Immature natural killer cell (primary cell): ENCODE measurements at regions not wholly inside any gene's neighbourhood (a gene's known extent, or its start where the extent isn't known, plus 50 kb on each side); places are given as distances from the start of the nearest gene placed in this dataset.

ENCODE experiments used
- DNase-seq, 3 donors: peaks; one replicate each; pipeline ENCODE4 v3.0.0; 2022; ENCODE audit warnings: mixed read lengths in 1 of 3
- H3K27ac Mint-ChIP-seq, 6 donors: one replicate each; pipeline ENCODE4 v1.8.0; 2020; ENCODE audit warnings: mixed read lengths in 6 of 6, mild to moderate bottlenecking in 5 of 6, inconsistent platforms in 4 of 6, moderate library complexity in 3 of 6
- H3K27me3 Mint-ChIP-seq, 3 donors: one replicate each; pipeline ENCODE4 v1.8.0; 2020 to 2021; ENCODE audit warnings: low read depth in 3 of 3, mild to moderate bottlenecking in 3 of 3, mixed read lengths in 3 of 3, moderate library complexity in 3 of 3, inconsistent platforms in 1 of 3
- H3K36me3 Mint-ChIP-seq, 3 donors: one replicate each; pipeline ENCODE4 v1.8.0; 2020; ENCODE audit warnings: mixed read lengths in 3 of 3, inconsistent platforms in 2 of 3, mild to moderate bottlenecking in 2 of 3
- H3K4me1 Mint-ChIP-seq, 2 donors: one replicate each; pipeline ENCODE4 v1.8.0; 2020; ENCODE audit warnings: inconsistent platforms in 2 of 2, mild to moderate bottlenecking in 2 of 2, mixed read lengths in 2 of 2, moderate library complexity in 1 of 2
- H3K4me3 Mint-ChIP-seq, 5 donors: one replicate each; pipeline ENCODE4 v1.8.0; 2020; ENCODE audit warnings: mild to moderate bottlenecking in 5 of 5, mixed read lengths in 5 of 5, inconsistent platforms in 3 of 5, moderate library complexity in 3 of 5
- H3K9me3 Mint-ChIP-seq, 6 donors: one replicate each; pipeline ENCODE4 v1.8.0; 2020; ENCODE audit warnings: mild to moderate bottlenecking in 6 of 6, mixed read lengths in 6 of 6, inconsistent platforms in 4 of 6, moderate library complexity in 3 of 6

DNA sequence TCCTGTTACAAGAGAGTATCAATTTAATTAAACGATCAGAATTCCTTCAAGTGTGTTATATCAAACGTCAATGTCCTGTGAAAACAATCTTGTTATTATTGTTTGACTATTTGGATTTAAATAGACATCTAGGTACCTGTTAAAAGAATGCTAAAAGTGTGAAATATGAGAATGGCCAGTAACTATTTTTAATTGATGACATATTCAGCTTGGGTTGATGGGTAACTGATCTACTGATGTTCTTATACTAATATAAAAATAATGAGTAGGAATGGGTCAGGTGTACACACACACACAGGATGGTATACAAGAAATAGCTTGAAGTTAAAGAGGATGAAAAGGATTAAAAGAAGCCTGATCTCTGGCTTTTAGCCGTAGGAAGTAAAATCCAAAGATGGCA, 146.0 kb downstream of the SLC38A4 start:
- Mint-ChIP-seq H3K36me3 (peaks cover 10 to 16% (median 11%) of the 10 kb centered on the region in 3 donors), H3K4me3 (no peak overlapping the region), H3K27ac (no peak overlapping the region), H3K4me1 (peaks cover 3 to 6% of the 10 kb centered on the region in 2 donors), H3K9me3 (no peaks in the 10 kb centered on the region), H3K27me3 (peaks cover 0 to 4% (median 2%) of the 10 kb centered on the region in 3 donors)
- no peak for DNase-seq

- H3K4me3 Mint-ChIP-seq: no peak overlapping the region
- H3K36me3 Mint-ChIP-seq: peaks cover 4 to 8% (median 4%) of the 10 kb centered on the region in 3 donors
- H3K27ac Mint-ChIP-seq: no peak overlapping the region
- DNase-seq: no peak
- H3K27me3 Mint-ChIP-seq: no peaks in the 10 kb centered on the region
- H3K9me3 Mint-ChIP-seq: no peaks in the 10 kb centered on the region
- H3K4me1 Mint-ChIP-seq: peaks cover 3 to 6% of the 10 kb centered on the region in 2 donors
These were observed 147.4 kb downstream of the SLC38A4 start for GRCh38 chr12:46678426-46678825.

DNA sequence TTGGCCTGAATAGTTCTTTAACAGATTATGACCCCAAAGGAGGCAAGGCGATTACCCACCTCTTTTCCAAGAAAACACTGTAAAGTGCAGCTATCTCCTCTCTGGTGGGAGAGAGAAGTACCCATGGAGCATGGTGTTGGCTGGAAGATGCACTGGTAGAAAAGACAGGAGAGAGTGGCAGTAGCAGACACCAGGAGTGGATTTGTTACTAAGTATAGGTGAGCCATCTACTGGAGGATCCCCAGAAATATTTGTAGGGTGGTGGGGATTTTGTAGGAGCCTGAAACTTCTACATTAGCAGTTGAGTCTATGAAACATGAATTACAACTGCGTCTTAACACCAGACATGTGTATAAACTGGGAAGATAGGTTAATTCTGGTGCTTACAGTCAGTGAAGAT, 148.0 kb downstream of the SLC38A4 start:
- Mint-ChIP-seq H3K27me3 (no peaks in the 10 kb centered on the region), H3K4me1 (peaks cover 3 to 6% of the 10 kb centered on the region in 2 donors), H3K36me3 (peaks cover 0 to 4% (median 0%) of the 10 kb centered on the region in 3 donors), H3K9me3 (no peaks in the 10 kb centered on the region), H3K4me3 (no peak overlapping the region), H3K27ac (no peak overlapping the region)
- DNase-seq: no peak

DNA sequence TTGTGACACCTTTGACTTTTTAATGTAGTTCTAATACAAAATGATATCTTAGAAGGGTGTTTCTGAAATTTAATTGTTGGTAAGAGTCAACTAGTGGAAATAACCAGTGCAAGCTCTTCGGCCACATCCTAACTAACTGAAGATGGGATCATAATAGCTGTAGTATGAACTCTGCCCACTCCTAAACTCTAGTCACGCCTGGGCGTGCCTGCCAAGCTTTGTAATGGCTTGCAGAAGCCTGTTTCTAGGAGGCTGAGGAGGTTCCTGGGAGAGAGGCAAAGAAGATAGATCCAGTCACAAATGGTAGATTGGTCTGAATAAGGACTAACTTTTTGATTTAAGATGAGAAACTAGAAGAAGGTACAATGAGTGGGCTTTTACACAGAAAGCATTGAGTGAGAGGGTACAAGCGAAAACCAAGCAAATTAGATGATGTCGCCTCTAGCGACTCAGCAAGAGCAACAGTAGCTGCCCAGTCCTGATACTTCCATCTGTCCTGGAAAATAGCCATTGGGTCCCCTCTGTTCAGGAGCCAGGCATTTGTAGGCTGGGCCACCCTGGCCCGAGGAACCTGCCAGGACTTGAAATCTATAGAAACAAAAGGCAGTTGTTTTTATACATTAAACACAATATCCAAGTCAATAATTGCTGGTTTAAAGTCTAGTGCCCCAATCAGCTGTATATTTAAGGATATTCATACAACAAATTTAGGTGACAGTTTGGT, 148.8 kb downstream of the SLC38A4 start:
- Mint-ChIP-seq H3K4me3 (no peak overlapping the region), H3K9me3 (no peaks in the 10 kb centered on the region), H3K27ac (peak overlapping the region in 2 of 6 donors; percentile 9 to 49), H3K27me3 (no peaks in the 10 kb centered on the region), H3K36me3 (peaks cover 0 to 4% (median 0%) of the 10 kb centered on the region in 3 donors), H3K4me1 (peaks cover 3 to 6% of the 10 kb centered on the region in 2 donors)
- no peak for DNase-seq

GRCh38 chr12:46676396-46676795, 149.4 kb downstream of the SLC38A4 start:
- H3K27ac Mint-ChIP-seq: no peak overlapping the region

DNA sequence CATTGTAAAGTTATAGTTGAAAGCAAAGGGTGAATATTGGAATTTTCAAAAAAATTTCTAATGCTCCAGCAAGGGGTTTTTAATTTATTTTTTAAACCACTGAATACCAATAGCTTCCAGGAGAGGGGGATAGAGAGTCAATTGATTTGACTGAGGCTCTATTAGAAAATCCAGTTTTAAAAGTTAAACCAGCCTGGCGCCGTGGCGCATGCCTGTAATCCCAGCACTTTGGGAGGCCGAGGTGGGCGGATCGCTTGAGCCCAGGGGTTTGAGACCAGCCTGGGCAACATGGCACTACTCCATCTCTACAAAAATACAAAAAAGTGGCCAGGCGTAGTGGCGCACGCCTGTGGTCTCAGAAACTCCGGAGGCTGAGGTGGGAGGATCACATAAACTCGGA, 150.1 kb downstream of the SLC38A4 start:
- no peak overlapping the region for H3K4me3 Mint-ChIP-seq
- H3K9me3 Mint-ChIP-seq: no peaks in the 10 kb centered on the region
- peak in 2 of 3 donors; percentile 14 to 21 for DNase-seq
- peaks cover 0 to 4% (median 2%) of the 10 kb centered on the region in 3 donors for H3K36me3 Mint-ChIP-seq
- no peaks in the 10 kb centered on the region for H3K27me3 Mint-ChIP-seq
- peaks cover 3 to 6% of the 10 kb centered on the region in 2 donors for H3K4me1 Mint-ChIP-seq
- no peak overlapping the region for H3K27ac Mint-ChIP-seq

More at GRCh38 chr12:46676396-46676795, 149.4 kb downstream of the SLC38A4 start:
- Mint-ChIP-seq H3K4me3 (no peak overlapping the region), H3K4me1 (peaks cover 3 to 6% of the 10 kb centered on the region in 2 donors), H3K36me3 (peaks cover 0 to 4% (median 0%) of the 10 kb centered on the region in 3 donors), H3K27me3 (no peaks in the 10 kb centered on the region), H3K9me3 (no peaks in the 10 kb centered on the region)
- DNase-seq: no peak

GRCh38 chr12:46674800-46675199, 151.0 kb downstream of the SLC38A4 start:
- Mint-ChIP-seq H3K4me1 (peaks cover 3 to 6% of the 10 kb centered on the region in 2 donors), H3K27me3 (no peaks in the 10 kb centered on the region), H3K36me3 (peaks cover 9 to 12% (median 9%) of the 10 kb centered on the region in 3 donors), H3K9me3 (no peaks in the 10 kb centered on the region), H3K27ac (peak overlapping the region in 2 of 6 donors; percentile 18 to 54), H3K4me3 (no peak overlapping the region)
- no peak for DNase-seq

GRCh38 chr12:46674129-46674528, 151.7 kb downstream of the SLC38A4 start:
- no peaks in the 10 kb centered on the region for H3K27me3 Mint-ChIP-seq
- peaks cover 10 to 12% (median 10%) of the 10 kb centered on the region in 3 donors for H3K36me3 Mint-ChIP-seq
- DNase-seq: no peak
- no peak overlapping the region for H3K27ac Mint-ChIP-seq
- H3K4me3 Mint-ChIP-seq: no peak overlapping the region
- H3K9me3 Mint-ChIP-seq: peaks cover 0 to 2% (median 0%) of the 10 kb centered on the region in 6 donors
- peaks cover 3 to 6% of the 10 kb centered on the region in 2 donors for H3K4me1 Mint-ChIP-seq

GRCh38 chr12:46671102-46671501, 154.7 kb downstream of the SLC38A4 start:
- no peaks in the 10 kb centered on the region for H3K27me3 Mint-ChIP-seq
- H3K4me3 Mint-ChIP-seq: no peak overlapping the region
- H3K4me1 Mint-ChIP-seq: peaks cover 3 to 7% of the 10 kb centered on the region in 2 donors
- no peak for DNase-seq
- peaks cover 0 to 2% (median 0%) of the 10 kb centered on the region in 6 donors for H3K9me3 Mint-ChIP-seq
- H3K27ac Mint-ChIP-seq: no peak overlapping the region
- peaks cover 13 to 18% (median 17%) of the 10 kb centered on the region in 3 donors for H3K36me3 Mint-ChIP-seq

GRCh38 chr12:46670636-46671035, 155.2 kb downstream of the SLC38A4 start:
- peaks cover 6 to 12% of the 10 kb centered on the region in 2 donors for H3K4me1 Mint-ChIP-seq
- DNase-seq: no peak

GRCh38 chr12:46669720-46670119, 156.1 kb downstream of the SLC38A4 start:
- H3K9me3 Mint-ChIP-seq: peaks cover 0 to 2% (median 0%) of the 10 kb centered on the region in 6 donors
- H3K27ac Mint-ChIP-seq: no peak overlapping the region
- no peak for DNase-seq
- H3K4me3 Mint-ChIP-seq: no peak overlapping the region
- peaks cover 12 to 15% of the 10 kb centered on the region in 2 donors for H3K4me1 Mint-ChIP-seq
- H3K36me3 Mint-ChIP-seq: peaks cover 13 to 18% (median 17%) of the 10 kb centered on the region in 3 donors
- H3K27me3 Mint-ChIP-seq: no peaks in the 10 kb centered on the region

More at GRCh38 chr12:46670636-46671035, 155.2 kb downstream of the SLC38A4 start:
- peaks cover 13 to 18% (median 17%) of the 10 kb centered on the region in 3 donors for H3K36me3 Mint-ChIP-seq
- no peak overlapping the region for H3K27ac Mint-ChIP-seq
- no peaks in the 10 kb centered on the region for H3K27me3 Mint-ChIP-seq
- no peak overlapping the region for H3K4me3 Mint-ChIP-seq
- peaks cover 0 to 2% (median 0%) of the 10 kb centered on the region in 6 donors for H3K9me3 Mint-ChIP-seq

- DNase-seq: no peak
- Mint-ChIP-seq H3K4me1 (peaks cover 15 to 19% of the 10 kb centered on the region in 2 donors), H3K27ac (no peak overlapping the region), H3K9me3 (peaks cover 0 to 2% (median 0%) of the 10 kb centered on the region in 6 donors), H3K27me3 (no peaks in the 10 kb centered on the region), H3K4me3 (no peak overlapping the region), H3K36me3 (peaks cover 13 to 18% (median 17%) of the 10 kb centered on the region in 3 donors)
These were observed 158.2 kb downstream of the SLC38A4 start for GRCh38 chr12:46667551-46667950.

- Mint-ChIP-seq H3K4me1 (peaks cover 34 to 43% of the 10 kb centered on the region in 2 donors), H3K4me3 (peak overlapping the region; percentile 43 to 74 (median 66)), H3K9me3 (peaks cover 0 to 2% (median 0%) of the 10 kb centered on the region in 6 donors), H3K36me3 (peaks cover 4 to 8% (median 7%) of the 10 kb centered on the region in 3 donors), H3K27me3 (no peaks in the 10 kb centered on the region), H3K27ac (peak overlapping the region; percentile 69 to 91 (median 88))
- peak; percentile 46 to 53 (median 49) for DNase-seq
These were observed 161.0 kb downstream of the SLC38A4 start for GRCh38 chr12:46664761-46665287.

DNA sequence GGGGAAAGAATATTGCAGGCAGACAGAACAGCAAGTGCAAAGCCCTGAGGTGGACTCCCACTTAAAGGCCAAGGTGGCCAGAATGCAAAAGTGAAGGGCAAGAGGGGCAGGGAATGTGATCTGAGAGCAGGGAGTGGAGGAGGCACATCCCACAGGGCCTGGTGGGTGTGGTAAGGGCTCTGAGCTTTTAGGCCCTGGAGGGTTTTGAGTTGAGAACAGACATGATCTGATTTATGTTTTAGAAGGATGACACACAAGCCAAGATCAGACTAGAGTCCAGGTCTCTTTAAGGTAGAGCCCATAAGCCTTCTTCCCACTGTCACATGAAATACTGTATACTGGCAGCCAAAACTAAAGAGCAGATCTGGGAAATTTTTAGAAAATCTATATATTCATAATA, 162.5 kb downstream of the SLC38A4 start:
- H3K27me3 Mint-ChIP-seq: no peaks in the 10 kb centered on the region
- peaks cover 0 to under 1% (median under 1%) of the 10 kb centered on the region in 3 donors for H3K36me3 Mint-ChIP-seq
- H3K4me3 Mint-ChIP-seq: no peak overlapping the region
- H3K27ac Mint-ChIP-seq: peak overlapping the region in 2 of 6 donors; percentile 74 to 89
- DNase-seq: no peak
- H3K9me3 Mint-ChIP-seq: no peaks in the 10 kb centered on the region
- H3K4me1 Mint-ChIP-seq: peaks cover 44 to 54% of the 10 kb centered on the region in 2 donors
